K562 (cell line): ENCODE measurements at regions not wholly inside any gene's neighbourhood (a gene's known extent, or its start where the extent isn't known, plus 50 kb on each side); places are given as distances from the start of the nearest gene placed in this dataset.

ENCODE experiments used
- ATAC-seq: fragments of 200-7000 bp; cut with Tn5 transposase; 3 replicates; pipeline ENCODE4 v1.9.1; 2020; ENCODE audit warnings: moderate library complexity
- BruUV-seq: library from RNA; stranded (reverse); fragments of 400-500 nt; replicated peaks from 2 replicates; lab custom pipeline; 2021; lab: Mats Ljungman, UMichigan
- CTCF ChIA-PET: fragments of 300-600 bp; formaldehyde crosslinking; extraction: SDS; loops from one replicate; lab custom pipeline; 2021; ENCODE audit warnings: low intra/inter-chr PET ratio; lab: Yijun Ruan, JAX
- POLR2A ChIA-PET: fragments of 300-600, 350-650 bp; sonication (Branson Sonifier 250); formaldehyde crosslinking; extraction: SDS; loops from one replicate; lab custom pipeline; 2021; ENCODE audit warnings: antibody characterized with exemption, inconsistent platforms; lab: Yijun Ruan, JAX
- DNase-seq, 4 experiments: peaks; one replicate each; pipeline versions ENCODE4 v3.0.0 to v3.0.0-alpha.2; 2011 to 2018; ENCODE audit warnings: low spot score in 3 of 4, mixed read lengths in 3 of 4; ENCODE audit errors: extremely low read depth in 1 of 4
- FAIRE-seq: peaks from 2 replicates; lab custom pipeline; 2011; peaks lifted over from hg19 to GRCh38; lab: Jason Lieb, UNC
- H2AFZ ChIP-seq: 2 replicates; pipeline ENCODE4 v1.6.0; 2011; ENCODE audit warnings: low read depth, low read length, control low read depth, inconsistent platforms
- H3K27ac ChIP-seq: fragments of 200-600 bp; 3 replicates; pipeline ENCODE4 v1.8.0; 2011; ENCODE audit warnings: low read depth, mild to moderate bottlenecking, control low read depth, inconsistent platforms, low read length, moderate library complexity, mixed read lengths; ENCODE audit errors: extremely low read depth
- H3K27me3 ChIP-seq, 2 experiments: fragments of 300-600 bp in 1 of 2; 2 replicates in 1 of 2; 3 replicates in 1 of 2; pipeline versions ENCODE4 v1.6.0 to v1.8.0; 2011; ENCODE audit warnings: inconsistent platforms in 2 of 2, low read length in 2 of 2, mild to moderate bottlenecking in 1 of 2, mixed read lengths in 1 of 2, moderate library complexity in 1 of 2; ENCODE audit not compliant: control insufficient read depth in 2 of 2, insufficient read depth in 2 of 2
- H3K36me3 ChIP-seq: fragments of 300-600 bp; 3 replicates; pipeline ENCODE4 v1.8.0; 2011; ENCODE audit warnings: mild to moderate bottlenecking, low read length, inconsistent platforms; ENCODE audit not compliant: control insufficient read depth, insufficient read depth
- H3K4me1 ChIP-seq, 2 experiments: fragments of 200-600 bp in 1 of 2; replicated peaks in 1 of 2; 2 replicates in 1 of 2; 3 replicates in 1 of 2; pipeline versions ENCODE4 v1.5.1 to v1.8.0; 2011; ENCODE audit warnings: inconsistent platforms in 2 of 2, low read length in 2 of 2, mild to moderate bottlenecking in 1 of 2, mixed read lengths in 1 of 2, moderate library complexity in 1 of 2; ENCODE audit not compliant: control insufficient read depth in 2 of 2, insufficient read depth in 2 of 2
- H3K4me2 ChIP-seq: 2 replicates; pipeline ENCODE4 v1.6.1; 2011; ENCODE audit warnings: low read length, control low read depth, inconsistent platforms, mixed read lengths; ENCODE audit not compliant: insufficient read depth
- H3K4me3 ChIP-seq: fragments of 200-600 bp; sonication (generic), shearing (Covaris generic); 2 replicates; pipeline ENCODE4 v1.5.1; 2016; ENCODE audit warnings: control low read depth, inconsistent platforms
- H3K79me2 ChIP-seq: fragments of 200-600 bp; 3 replicates; pipeline ENCODE4 v1.8.0; 2011; ENCODE audit warnings: low read length, inconsistent platforms; ENCODE audit not compliant: control insufficient read depth, insufficient read depth
- H3K9ac ChIP-seq, 2 experiments: 2 replicates each; pipeline versions ENCODE4 v1.6.0 to v1.6.1; 2011; ENCODE audit warnings: low read depth in 2 of 2, low read length in 2 of 2, control low read depth in 1 of 2, inconsistent platforms in 1 of 2, mild to moderate bottlenecking in 1 of 2, mixed read lengths in 1 of 2; ENCODE audit not compliant: insufficient read depth in 1 of 2
- H3K9me1 ChIP-seq: one replicate; pipeline ENCODE4 v1.6.0; 2011; ENCODE audit warnings: inconsistent platforms, mild to moderate bottlenecking, low read length, moderate library complexity; ENCODE audit not compliant: control insufficient read depth, insufficient read depth
- H3K9me3 ChIP-seq: replicated peaks from 2 replicates; pipeline ENCODE4 v1.5.1; 2011; ENCODE audit warnings: low read depth, low read length, inconsistent platforms; ENCODE audit not compliant: control insufficient read depth, insufficient read depth
- H4K20me1 ChIP-seq: replicated peaks from 2 replicates; pipeline ENCODE4 v1.6.1; 2011; ENCODE audit warnings: low read length, inconsistent platforms, mixed read lengths; ENCODE audit not compliant: control insufficient read depth, insufficient read depth
- CEBPG ChIP-seq, 3 experiments: fragments of 200-800 bp in 1 of 3; sonication (Bioruptor generic) in 1 of 3; sonication (generic) in 1 of 3; formaldehyde crosslinking in 1 of 3; IDR thresholded peaks in 2 of 3; conservative IDR thresholded peaks in 1 of 3; 2 replicates each; pipeline versions ENCODE4 v1.6.1 to v1.8.0; 2016 to 2022; ENCODE audit warnings: missing compliant biosample characterization in 2 of 3, missing genetic modification characterization in 2 of 3, mild to moderate bottlenecking in 1 of 3, missing genetic modification reagents in 1 of 3
- DIDO1 ChIP-seq: fragments of 450-650 bp; IDR thresholded peaks from 2 replicates; pipeline ENCODE4 v1.6.1; 2016; ENCODE audit warnings: low read depth, missing biosample characterization, missing genetic modification characterization
- FOXJ3 ChIP-seq: sonication (generic); formaldehyde crosslinking; IDR thresholded peaks from 2 replicates; pipeline ENCODE4 v1.4.0; 2020; ENCODE audit warnings: mild to moderate bottlenecking, missing genetic modification reagents
- HDGF ChIP-seq: fragments of 450-650 bp; IDR thresholded peaks from 2 replicates; pipeline ENCODE4 v1.6.1; 2016
- HNRNPUL1 ChIP-seq: fragments of 200-400 bp; formaldehyde crosslinking; IDR thresholded peaks from 2 replicates; pipeline ENCODE4 v1.6.1; 2017; ENCODE audit warnings: low read length
- RFX7 ChIP-seq: fragments of 250-450 bp; sonication (Bioruptor Pico); IDR thresholded peaks from 2 replicates; pipeline ENCODE4 v1.5.1; 2021; ENCODE audit warnings: mild to moderate bottlenecking
- SMAD4 ChIP-seq: fragments of 250-450 bp; sonication (Bioruptor Pico); conservative IDR thresholded peaks from 2 replicates; pipeline ENCODE4 v1.8.0; 2021; ENCODE audit warnings: inconsistent platforms, mild to moderate bottlenecking, moderate library complexity
- SMARCB1 ChIP-seq: IDR thresholded peaks from 2 replicates; pipeline ENCODE4 v1.6.1; 2011; ENCODE audit warnings: improper control_type of control experiment, low read depth; ENCODE audit not compliant: insufficient read length
- STAT5A ChIP-seq: IDR thresholded peaks from 2 replicates; pipeline ENCODE4 v1.6.1; 2012; ENCODE audit warnings: low read length, inconsistent platforms, borderline replicate concordance
- ZNF347 ChIP-seq: fragments of 450-650 bp; formaldehyde crosslinking; IDR thresholded peaks from 2 replicates; pipeline ENCODE4 v1.4.0; 2020; ENCODE audit warnings: low read depth, mild to moderate bottlenecking, moderate library complexity
- ZNF589 ChIP-seq: fragments of 200-800 bp; sonication (Bioruptor generic); IDR thresholded peaks from 2 replicates; pipeline ENCODE4 v1.6.1; 2016; ENCODE audit warnings: low read depth, missing genetic modification characterization, missing compliant biosample characterization
- WGBS: fragments of 100-300 bp; shearing (Covaris generic); methylation state at CpG from one replicate; pipeline ENCODE4 v1.1.6; 2016; ENCODE audit warnings: low coverage, mixed read lengths; ENCODE audit not compliant: insufficient coverage; ENCODE audit errors: missing lambda C conversion rate; 5-methylcytosine and 5-hydroxymethylcytosine counted together
- in situ Hi-C: fragments of 300-500 bp; cut with MboI; formaldehyde crosslinking; loops from 4 replicates; pipeline ENCODE4 v1.15.0; 2018; ENCODE audit warnings: inconsistent platforms, mixed read lengths
- intact Hi-C: fragments of 100-400 bp; cut with micrococcal nuclease; formaldehyde crosslinking; loops from 2 replicates; pipeline ENCODE4 v1.14.2; 2022
- TF ChIP-seq, protein P1 (sequence below): sonication (generic); formaldehyde crosslinking; IDR thresholded peaks from 2 replicates; pipeline ENCODE4 v1.8.0; 2022; ENCODE audit warnings: missing genetic modification reagents, mild to moderate bottlenecking, borderline replicate concordance
- TF ChIP-seq, protein P2 (sequence below): fragments of 250-450 bp; sonication (Bioruptor Pico); IDR thresholded peaks from 2 replicates; pipeline ENCODE4 v1.5.1; 2021; ENCODE audit warnings: mild to moderate bottlenecking

DNA sequence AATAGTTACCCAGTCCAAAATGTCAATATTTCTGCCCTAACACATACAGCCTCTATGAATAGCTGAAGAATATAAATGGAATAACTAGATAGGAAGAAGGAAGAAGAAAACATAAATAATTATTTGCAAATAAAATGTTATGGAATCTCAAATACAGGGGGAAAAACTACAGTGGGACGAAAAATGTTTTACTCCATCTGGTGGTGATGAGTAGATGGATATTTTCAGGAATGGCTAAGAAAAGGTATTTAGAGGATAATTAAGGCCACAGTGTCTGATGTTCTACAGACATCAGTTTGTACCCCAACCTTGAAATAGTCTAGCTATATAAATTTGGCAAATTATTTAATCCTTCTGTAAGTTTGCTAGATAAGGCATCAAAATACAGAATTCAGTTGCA lies 178.1 kb upstream of the FSHR start:
- Histone ChIP-seq H4K20me1 (no peaks in the 10 kb centered on the region), H3K9me3 (no peaks in the 10 kb centered on the region), H3K4me1 (no peaks in the 10 kb centered on the region), H3K79me2 (no peaks in the 10 kb centered on the region), H3K4me3 (no peak overlapping the region), H3K27me3 (no peaks in the 10 kb centered on the region), H3K4me2 (no peak overlapping the region), H3K9ac (no peak overlapping the region), H3K36me3 (no peaks in the 10 kb centered on the region), H2AFZ (no peak overlapping the region), H3K27ac (no peak overlapping the region), H3K9me1 (no peaks in the 10 kb centered on the region)
- ChIA-PET POLR2A (no interaction called here), CTCF (no interaction called here)
- BruUV-seq, result no TSS peak
- DNase-seq (no peak), FAIRE-seq (no peak), ATAC-seq (no peak)
- in situ Hi-C loops (no loop called here), intact Hi-C loops (no loop called here)
- 6% methylated on average over 1 of the region's 1 CpG for WGBS
- TF ChIP-seq, protein P1, sequence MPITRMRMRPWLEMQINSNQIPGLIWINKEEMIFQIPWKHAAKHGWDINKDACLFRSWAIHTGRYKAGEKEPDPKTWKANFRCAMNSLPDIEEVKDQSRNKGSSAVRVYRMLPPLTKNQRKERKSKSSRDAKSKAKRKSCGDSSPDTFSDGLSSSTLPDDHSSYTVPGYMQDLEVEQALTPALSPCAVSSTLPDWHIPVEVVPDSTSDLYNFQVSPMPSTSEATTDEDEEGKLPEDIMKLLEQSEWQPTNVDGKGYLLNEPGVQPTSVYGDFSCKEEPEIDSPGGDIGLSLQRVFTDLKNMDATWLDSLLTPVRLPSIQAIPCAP (CRISPR knock-in tag), result no peak
- TF ChIP-seq DIDO1 (tag) (no peak), STAT5A (no peak), ZNF347 (no peak), FOXJ3 (CRISPR knock-in tag) (no peak), ZNF589 (CRISPR knock-in tag) (no peak), HDGF (no peak), SMARCB1 (no peak), RFX7 (CRISPR knock-in tag) (no peak), HNRNPUL1 (no peak), CEBPG (CRISPR knock-in tag; IDR thresholded peaks at IDR 0.05) (no peak), CEBPG (tag; conservative IDR thresholded peaks at IDR 0.05 in 1 of 2, IDR thresholded peaks at IDR 0.05 in 1 of 2) (no peak), SMAD4 (no peak)
- TF ChIP-seq, protein P2, sequence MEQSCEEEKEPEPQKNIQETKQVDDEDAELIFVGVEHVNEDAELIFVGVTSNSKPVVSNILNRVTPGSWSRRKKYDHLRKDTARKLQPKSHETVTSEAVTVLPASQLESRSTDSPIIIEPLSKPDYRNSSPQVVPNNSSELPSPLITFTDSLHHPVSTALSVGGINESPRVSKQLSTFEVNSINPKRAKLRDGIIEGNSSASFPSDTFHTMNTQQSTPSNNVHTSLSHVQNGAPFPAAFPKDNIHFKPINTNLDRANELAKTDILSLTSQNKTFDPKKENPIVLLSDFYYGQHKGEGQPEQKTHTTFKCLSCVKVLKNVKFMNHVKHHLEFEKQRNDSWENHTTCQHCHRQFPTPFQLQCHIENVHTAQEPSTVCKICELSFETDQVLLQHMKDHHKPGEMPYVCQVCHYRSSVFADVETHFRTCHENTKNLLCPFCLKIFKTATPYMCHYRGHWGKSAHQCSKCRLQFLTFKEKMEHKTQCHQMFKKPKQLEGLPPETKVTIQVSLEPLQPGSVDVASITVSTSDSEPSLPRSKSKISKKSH, result no peak
